ENCODE measurements at regions not wholly inside any gene's neighbourhood (a gene's known extent, or its start where the extent isn't known, plus 50 kb on each side); places are given as distances from the start of the nearest gene placed in this dataset.

- TF ChIP-seq, protein P1, sequence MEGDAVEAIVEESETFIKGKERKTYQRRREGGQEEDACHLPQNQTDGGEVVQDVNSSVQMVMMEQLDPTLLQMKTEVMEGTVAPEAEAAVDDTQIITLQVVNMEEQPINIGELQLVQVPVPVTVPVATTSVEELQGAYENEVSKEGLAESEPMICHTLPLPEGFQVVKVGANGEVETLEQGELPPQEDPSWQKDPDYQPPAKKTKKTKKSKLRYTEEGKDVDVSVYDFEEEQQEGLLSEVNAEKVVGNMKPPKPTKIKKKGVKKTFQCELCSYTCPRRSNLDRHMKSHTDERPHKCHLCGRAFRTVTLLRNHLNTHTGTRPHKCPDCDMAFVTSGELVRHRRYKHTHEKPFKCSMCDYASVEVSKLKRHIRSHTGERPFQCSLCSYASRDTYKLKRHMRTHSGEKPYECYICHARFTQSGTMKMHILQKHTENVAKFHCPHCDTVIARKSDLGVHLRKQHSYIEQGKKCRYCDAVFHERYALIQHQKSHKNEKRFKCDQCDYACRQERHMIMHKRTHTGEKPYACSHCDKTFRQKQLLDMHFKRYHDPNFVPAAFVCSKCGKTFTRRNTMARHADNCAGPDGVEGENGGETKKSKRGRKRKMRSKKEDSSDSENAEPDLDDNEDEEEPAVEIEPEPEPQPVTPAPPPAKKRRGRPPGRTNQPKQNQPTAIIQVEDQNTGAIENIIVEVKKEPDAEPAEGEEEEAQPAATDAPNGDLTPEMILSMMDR (IDR thresholded peaks at IDR 0.05) = no peak
- TF ChIP-seq POLR2A (IDR thresholded peaks at IDR 0.05) = no peak
Observed at GRCh38 chr4:7128234-7128633, 60.4 kb upstream of the GRPEL1 start.
